CD4-positive, alpha-beta T cell (primary cell): ENCODE measurements at regions not wholly inside any gene's neighbourhood (a gene's known extent, or its start where the extent isn't known, plus 50 kb on each side); places are given as distances from the start of the nearest gene placed in this dataset.
A peak's percentile ranks its signal among the peaks of the same experiment; 100 is the strongest.
"Not testable (repeated sequence)": the region's sequence is repeated elsewhere in the genome, so short reads cannot be mapped to it uniquely, and the experiment has no call there.

Experiments
- ATAC-seq: fragments of 200-7000 bp; cut with Tn5 transposase; one replicate; pipeline ENCODE4 v1.10.0; 2022; ENCODE audit warnings: mild to moderate bottlenecking; ENCODE audit not compliant: poor library complexity
- CTCF ChIA-PET: fragments of 350-600 bp; sonication (Branson Sonifier 250); formaldehyde crosslinking; loops from one replicate; lab custom pipeline; 2021; ENCODE audit warnings: antibody characterized with exemption, inconsistent platforms; lab: Charles Lee
- POLR2A ChIA-PET: fragments of 350-600 bp; sonication (Branson Sonifier 250); formaldehyde crosslinking; loops from one replicate; lab custom pipeline; 2021; ENCODE audit warnings: antibody characterized with exemption, inconsistent platforms; lab: Charles Lee
- DNase-seq, 14 experiments: peaks; one replicate each; pipeline ENCODE4 v3.0.0-alpha.2; 2013 to 2020; ENCODE audit warnings: mixed read lengths in 2 of 14
- H3K27ac ChIP-seq, 2 donors: one replicate each; pipeline versions ENCODE4 v1.5.1 to v1.7.0; 2013; ENCODE audit warnings: low read length in 2 of 2, low read depth in 1 of 2, mild to moderate bottlenecking in 1 of 2
- H3K27me3 ChIP-seq, 2 experiments: 1 replicate in 1 of 2; 2 replicates in 1 of 2; pipeline versions ENCODE4 v1.6.1 to v1.7.0; 2013; ENCODE audit warnings: low read length in 2 of 2, control low read depth in 1 of 2, mild to moderate bottlenecking in 1 of 2, moderate library complexity in 1 of 2; ENCODE audit not compliant: insufficient read depth in 2 of 2, control insufficient read depth in 1 of 2
- H3K36me3 ChIP-seq: one replicate; pipeline ENCODE4 v1.6.1; 2013; ENCODE audit warnings: low read length, control low read depth; ENCODE audit not compliant: insufficient read depth
- H3K4me1 ChIP-seq: one replicate; pipeline ENCODE4 v1.6.1; 2013; ENCODE audit warnings: low read length, control low read depth; ENCODE audit not compliant: insufficient read depth
- H3K4me3 ChIP-seq: one replicate; pipeline ENCODE4 v1.5.1; 2013; ENCODE audit warnings: mild to moderate bottlenecking, low read length, moderate library complexity
- H3K9me3 ChIP-seq, 2 experiments: 1 replicate in 1 of 2; 2 replicates in 1 of 2; pipeline versions ENCODE4 v1.6.1 to v1.7.0; 2013; ENCODE audit warnings: low read length in 2 of 2, mild to moderate bottlenecking in 2 of 2, control low read depth in 1 of 2, moderate library complexity in 1 of 2; ENCODE audit not compliant: control insufficient read depth in 1 of 2, insufficient read depth in 1 of 2
- H3K27ac Mint-ChIP-seq: one replicate; pipeline ENCODE4 v1.8.0; 2020; ENCODE audit warnings: mixed read lengths
- H3K27me3 Mint-ChIP-seq: one replicate; pipeline ENCODE4 v1.8.0; 2021; ENCODE audit warnings: mixed read lengths
- H3K36me3 Mint-ChIP-seq: one replicate; pipeline ENCODE4 v1.8.0; 2021; ENCODE audit warnings: low read depth, mixed read lengths
- H3K4me1 Mint-ChIP-seq: one replicate; pipeline ENCODE4 v1.8.0; 2021; ENCODE audit warnings: low read depth, mixed read lengths
- H3K4me3 Mint-ChIP-seq: one replicate; pipeline ENCODE4 v1.8.0; 2020; ENCODE audit warnings: mild to moderate bottlenecking, mixed read lengths
- H3K9me3 Mint-ChIP-seq: one replicate; pipeline ENCODE4 v1.8.0; 2020; ENCODE audit warnings: mixed read lengths
- CTCF ChIP-seq: fragments of 200-600 bp; IDR thresholded peaks from one replicate; pipeline ENCODE4 v1.8.0; 2022; ENCODE audit warnings: antibody characterized with exemption, mild to moderate bottlenecking
- intact Hi-C, 2 experiments: fragments of 100-400 bp; cut with DNase I in 1 of 2; cut with micrococcal nuclease in 1 of 2; formaldehyde crosslinking; loops; one replicate each; pipeline versions ENCODE4 v1.15.1 to v1.9.0; 2023 to 2025; cut with DNase I, micrococcal nuclease

GRCh38 chr3:110887176-110887575 lies 184.4 kb upstream of the NECTIN3 start:
- H3K4me3 Mint-ChIP-seq = no peak overlapping the region
- ATAC-seq (no peak), DNase-seq (no peak)
- intact Hi-C loops = no loop called here
- no peaks in the 10 kb centered on the region for H3K4me1 ChIP-seq
- H3K9me3 ChIP-seq = peaks cover 0 to 4% of the 10 kb centered on the region in 2 experiments
- no peaks in the 10 kb centered on the region for H3K36me3 Mint-ChIP-seq
- H3K4me1 Mint-ChIP-seq = no peaks in the 10 kb centered on the region
- no peaks in the 10 kb centered on the region for H3K9me3 Mint-ChIP-seq
- H3K4me3 ChIP-seq = no peak overlapping the region
- no peaks in the 10 kb centered on the region for H3K36me3 ChIP-seq
- H3K27me3 Mint-ChIP-seq = no peaks in the 10 kb centered on the region
- ChIA-PET CTCF (no interaction called here), POLR2A (no interaction called here)
- no peaks in the 10 kb centered on the region for H3K27me3 ChIP-seq
- no peak for TF ChIP-seq CTCF
- no peak overlapping the region for H3K27ac ChIP-seq
- no peak overlapping the region for H3K27ac Mint-ChIP-seq

- H3K4me1 Mint-ChIP-seq, CTCF ChIA-PET, H3K4me1 ChIP-seq, H3K4me3 Mint-ChIP-seq, H3K27ac ChIP-seq, H3K27me3 ChIP-seq, H3K4me3 ChIP-seq, POLR2A ChIA-PET, H3K36me3 ChIP-seq, ATAC-seq, intact Hi-C loops, H3K27me3 Mint-ChIP-seq, H3K27ac Mint-ChIP-seq, H3K9me3 Mint-ChIP-seq, H3K36me3 Mint-ChIP-seq, H3K9me3 ChIP-seq: not testable (repeated sequence)
- DNase-seq = peak in 1 of 14 experiments; percentile 1
Measured at GRCh38 chr3:110888625-110889375, 182.8 kb upstream of the NECTIN3 start.

- H3K9me3 Mint-ChIP-seq = not testable (repeated sequence)
Measured at GRCh38 chr3:110889376-110889699, 182.3 kb upstream of the NECTIN3 start.

GRCh38 chr3:110894574-110894973 lies 177.0 kb upstream of the NECTIN3 start:
- peaks cover 0 to 4% of the 10 kb centered on the region in 2 experiments for H3K9me3 ChIP-seq

More at GRCh38 chr3:110889376-110889699, 182.3 kb upstream of the NECTIN3 start:
- intact Hi-C loops, DNase-seq, H3K4me1 ChIP-seq, H3K27me3 Mint-ChIP-seq, H3K27me3 ChIP-seq, H3K9me3 ChIP-seq, CTCF ChIA-PET, POLR2A ChIA-PET, H3K4me3 Mint-ChIP-seq, H3K4me3 ChIP-seq, H3K27ac ChIP-seq, ATAC-seq, H3K4me1 Mint-ChIP-seq, H3K27ac Mint-ChIP-seq, H3K36me3 Mint-ChIP-seq, H3K36me3 ChIP-seq: not testable (repeated sequence)

More at GRCh38 chr3:110894574-110894973, 177.0 kb upstream of the NECTIN3 start:
- DNase-seq (no peak), ATAC-seq (no peak)
- TF ChIP-seq CTCF = no peak
- Mint-ChIP-seq H3K9me3 (no peaks in the 10 kb centered on the region), H3K27ac (no peak overlapping the region), H3K27me3 (peaks cover 4% of the 10 kb centered on the region), H3K4me1 (no peaks in the 10 kb centered on the region), H3K36me3 (no peaks in the 10 kb centered on the region), H3K4me3 (no peak overlapping the region)
- H3K4me1 ChIP-seq = no peaks in the 10 kb centered on the region
- no peaks in the 10 kb centered on the region for H3K36me3 ChIP-seq
- no peak overlapping the region for H3K4me3 ChIP-seq
- peaks cover 0 to 2% of the 10 kb centered on the region in 2 experiments for H3K27me3 ChIP-seq
- POLR2A ChIA-PET = no interaction called here
- no peak overlapping the region for H3K27ac ChIP-seq
- CTCF ChIA-PET = no interaction called here
- intact Hi-C loops = no loop called here
